A673 (cell line): ENCODE measurements at regions not wholly inside any gene's neighbourhood (a gene's known extent, or its start where the extent isn't known, plus 50 kb on each side); places are given as distances from the start of the nearest gene placed in this dataset.

ENCODE experiments used
- BruUV-seq: library from RNA; stranded (reverse); fragments of 400-500 nt; replicated peaks from 2 replicates; lab custom pipeline; 2021; lab: Mats Ljungman, UMichigan
- CTCF ChIA-PET: fragments of 300-600 bp; sonication (Branson Sonifier 250); formaldehyde crosslinking; loops from one replicate; lab custom pipeline; 2022; ENCODE audit warnings: antibody characterized with exemption; lab: Charles Lee
- POLR2A ChIA-PET: fragments of 300-600 bp; sonication (Branson Sonifier 250); formaldehyde crosslinking; loops from one replicate; lab custom pipeline; 2022; ENCODE audit warnings: antibody characterized with exemption; ENCODE audit not compliant: low non-redundant PET; lab: Charles Lee
- DNase-seq: peaks from one replicate; pipeline ENCODE4 v3.0.0-alpha.2; 2015; ENCODE audit warnings: low spot score
- H3K27ac ChIP-seq: fragments of 200-600 bp; sonication (generic); 2 replicates; pipeline ENCODE4 v1.5.1; 2016; ENCODE audit warnings: mixed run types, low read depth, mild to moderate bottlenecking, mixed read lengths, antibody characterized with exemption, low read length; ENCODE audit not compliant: poor library complexity, severe bottlenecking
- H3K27me3 ChIP-seq: fragments of 200-600 bp; sonication (generic); replicated peaks from 2 replicates; pipeline ENCODE4 v1.6.1; 2017; ENCODE audit warnings: mixed run types, low read depth, mild to moderate bottlenecking, mixed read lengths, antibody characterized with exemption, low read length; ENCODE audit not compliant: insufficient read depth, poor library complexity
- H3K36me3 ChIP-seq: fragments of 200-600 bp; sonication (generic); 2 replicates; pipeline ENCODE4 v1.6.1; 2016; ENCODE audit warnings: mixed run types, mild to moderate bottlenecking, mixed read lengths, antibody characterized with exemption, low read length; ENCODE audit not compliant: insufficient read depth, poor library complexity, severe bottlenecking
- H3K4me1 ChIP-seq: fragments of 200-600 bp; sonication (generic); 2 replicates; pipeline ENCODE4 v1.6.1; 2017; ENCODE audit warnings: mixed run types, mild to moderate bottlenecking, mixed read lengths, antibody characterized with exemption, low read length; ENCODE audit not compliant: insufficient read depth, poor library complexity, severe bottlenecking
- H3K4me3 ChIP-seq: fragments of 200-600 bp; sonication (generic); 2 replicates; pipeline ENCODE4 v1.5.1; 2016; ENCODE audit warnings: low read depth, mixed run types, mild to moderate bottlenecking, mixed read lengths, low read length; ENCODE audit not compliant: poor library complexity, severe bottlenecking
- H3K9me3 ChIP-seq: fragments of 200-600 bp; sonication (generic); 2 replicates; pipeline ENCODE4 v1.6.1; 2016; ENCODE audit warnings: mixed run types, low read depth, mild to moderate bottlenecking, mixed read lengths, antibody characterized with exemption, low read length; ENCODE audit not compliant: poor library complexity, severe bottlenecking
- EZH2 ChIP-seq: fragments of 200-600 bp; sonication (generic); IDR thresholded peaks from 2 replicates; pipeline ENCODE4 v1.6.1; 2017; ENCODE audit warnings: borderline replicate concordance, low read depth, mild to moderate bottlenecking, mixed read lengths, antibody characterized with exemption, low read length; ENCODE audit not compliant: poor library complexity, severe bottlenecking
- intact Hi-C: fragments of 100-400 bp; cut with micrococcal nuclease; formaldehyde crosslinking; loops from one replicate; pipeline ENCODE4 v1.10.0; 2022; ENCODE audit not compliant: unreplicated experiment
- TF ChIP-seq, protein P1 (sequence below): fragments of 300-800, 200-600 bp; sonication (generic); conservative IDR thresholded peaks from 2 replicates; pipeline ENCODE4 v1.5.1; 2017; ENCODE audit warnings: low read depth, mild to moderate bottlenecking, antibody characterized with exemption, low read length, moderate library complexity, mixed read lengths

DNA sequence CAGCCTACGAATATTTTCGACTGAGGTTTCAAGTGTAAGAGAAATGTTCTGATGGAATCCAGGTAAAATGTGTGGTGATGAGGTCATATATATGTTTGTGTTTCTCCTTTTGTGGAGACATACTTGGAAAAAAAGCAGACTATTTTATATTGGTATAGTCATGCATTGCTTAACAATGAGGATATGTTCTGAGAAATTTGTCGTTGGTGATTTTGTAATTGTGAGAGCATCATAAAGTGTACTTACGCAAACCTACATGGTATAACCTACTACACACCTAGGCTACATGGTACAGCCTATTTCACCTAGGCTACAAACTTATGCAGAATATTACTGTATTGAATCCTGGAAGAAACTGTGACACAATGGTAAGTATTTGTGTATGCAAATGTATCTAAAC, 1849.9 kb upstream of the CELF4 start:
- no TSS peak for BruUV-seq
- DNase-seq = no peak
- ChIA-PET CTCF (no interaction called here), POLR2A (no interaction called here)
- Histone ChIP-seq H3K27ac (no peak overlapping the region), H3K4me3 (no peak overlapping the region), H3K36me3 (no peaks in the 10 kb centered on the region), H3K9me3 (no peaks in the 10 kb centered on the region), H3K27me3 (no peaks in the 10 kb centered on the region), H3K4me1 (no peaks in the 10 kb centered on the region)
- TF ChIP-seq EZH2 = no peak
- TF ChIP-seq, protein P1, sequence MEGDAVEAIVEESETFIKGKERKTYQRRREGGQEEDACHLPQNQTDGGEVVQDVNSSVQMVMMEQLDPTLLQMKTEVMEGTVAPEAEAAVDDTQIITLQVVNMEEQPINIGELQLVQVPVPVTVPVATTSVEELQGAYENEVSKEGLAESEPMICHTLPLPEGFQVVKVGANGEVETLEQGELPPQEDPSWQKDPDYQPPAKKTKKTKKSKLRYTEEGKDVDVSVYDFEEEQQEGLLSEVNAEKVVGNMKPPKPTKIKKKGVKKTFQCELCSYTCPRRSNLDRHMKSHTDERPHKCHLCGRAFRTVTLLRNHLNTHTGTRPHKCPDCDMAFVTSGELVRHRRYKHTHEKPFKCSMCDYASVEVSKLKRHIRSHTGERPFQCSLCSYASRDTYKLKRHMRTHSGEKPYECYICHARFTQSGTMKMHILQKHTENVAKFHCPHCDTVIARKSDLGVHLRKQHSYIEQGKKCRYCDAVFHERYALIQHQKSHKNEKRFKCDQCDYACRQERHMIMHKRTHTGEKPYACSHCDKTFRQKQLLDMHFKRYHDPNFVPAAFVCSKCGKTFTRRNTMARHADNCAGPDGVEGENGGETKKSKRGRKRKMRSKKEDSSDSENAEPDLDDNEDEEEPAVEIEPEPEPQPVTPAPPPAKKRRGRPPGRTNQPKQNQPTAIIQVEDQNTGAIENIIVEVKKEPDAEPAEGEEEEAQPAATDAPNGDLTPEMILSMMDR = no peak
- intact Hi-C loops = no loop called here

DNA sequence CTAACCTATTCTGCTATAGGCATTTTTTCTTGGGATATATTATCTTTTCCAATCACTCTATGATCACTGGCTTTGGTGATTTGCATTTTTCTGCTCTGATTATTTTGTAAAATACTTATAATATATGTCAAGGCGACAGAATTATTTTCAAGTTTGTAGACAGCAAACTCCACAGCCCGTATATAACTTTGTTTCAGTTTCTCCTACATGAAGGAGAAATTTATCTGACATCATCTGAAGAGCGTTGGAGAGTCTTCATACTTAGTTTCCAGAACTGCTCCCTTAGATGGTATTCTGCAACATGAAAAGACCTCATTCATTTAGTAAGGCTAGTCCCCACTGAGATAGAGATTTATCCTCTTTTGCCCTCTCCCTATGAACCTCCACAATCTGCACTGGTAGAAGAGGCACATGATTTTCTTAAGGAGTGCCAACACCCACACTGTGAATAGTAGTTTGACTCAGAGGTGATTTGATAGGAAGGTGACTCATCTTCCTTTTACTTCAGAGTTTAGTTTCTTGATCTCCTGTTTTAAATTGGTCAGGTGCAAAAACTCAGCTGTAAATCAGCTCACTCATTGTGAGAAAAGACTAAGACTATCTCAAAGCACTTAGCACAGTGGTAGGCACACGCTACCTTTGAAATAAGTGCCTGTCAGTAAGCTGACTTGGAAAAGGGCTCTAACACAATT, 1848.6 kb upstream of the CELF4 start:
- TF ChIP-seq EZH2 = no peak
- TF ChIP-seq, protein P1 = no peak
- POLR2A ChIA-PET = no interaction called here
- intact Hi-C loops = no loop called here
- Histone ChIP-seq H3K9me3 (no peaks in the 10 kb centered on the region), H3K27me3 (no peaks in the 10 kb centered on the region), H3K4me3 (no peak overlapping the region), H3K27ac (no peak overlapping the region), H3K36me3 (no peaks in the 10 kb centered on the region), H3K4me1 (no peaks in the 10 kb centered on the region)
- CTCF ChIA-PET = no interaction called here
- no TSS peak for BruUV-seq
- DNase-seq = no peak

DNA sequence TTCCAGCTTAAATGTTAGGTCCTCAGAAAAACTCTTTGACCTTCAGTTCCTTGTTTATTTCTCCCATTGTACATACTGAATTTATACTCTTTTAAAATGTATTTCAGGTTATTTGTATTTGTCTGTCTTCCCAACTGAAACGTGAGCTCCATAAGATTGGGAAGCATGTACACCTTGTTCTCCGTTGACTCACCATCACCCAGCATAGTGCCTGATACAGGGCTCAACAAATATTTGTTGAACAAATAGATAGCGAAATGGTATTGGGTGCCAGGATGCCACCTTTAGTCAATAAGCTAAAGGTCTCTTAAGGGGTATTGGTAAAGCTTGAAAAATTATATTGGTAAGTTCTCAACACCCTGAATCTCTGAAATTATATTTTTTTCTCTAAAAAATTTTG, 1841.3 kb upstream of the CELF4 start:
- TF ChIP-seq, protein P1 = no peak
- no peak for TF ChIP-seq EZH2
- no peaks in the 10 kb centered on the region for H3K36me3 ChIP-seq
- H3K27ac ChIP-seq = no peak overlapping the region
- ChIA-PET POLR2A (no interaction called here), CTCF (no interaction called here)
- intact Hi-C loops = no loop called here
- H3K4me1 ChIP-seq = no peaks in the 10 kb centered on the region
- no peak overlapping the region for H3K4me3 ChIP-seq
- no peaks in the 10 kb centered on the region for H3K27me3 ChIP-seq
- no peak for DNase-seq
- BruUV-seq = no TSS peak
- H3K9me3 ChIP-seq = no peaks in the 10 kb centered on the region
